Stimulated activated CD8-positive, alpha-beta memory T cell treated with anti-CD3 and anti-CD28 coated beads, Interleukin-15, amount 100 ng/mL, for 48 hours (primary cell): ENCODE measurements at regions not wholly inside any gene's neighbourhood (a gene's known extent, or its start where the extent isn't known, plus 50 kb on each side); places are given as distances from the start of the nearest gene placed in this dataset.
"Not testable (repeated sequence)": the region's sequence is repeated elsewhere in the genome, so short reads cannot be mapped to it uniquely, and the experiment has no call there.

ENCODE experiments used
- DNase-seq, 2 donors: peaks; one replicate each; pipeline ENCODE4 v3.0.0-alpha.2; 2020; ENCODE audit warnings: low read depth in 2 of 2

- DNase-seq = no peak
These were observed 166.4 kb upstream of the ATP6AP2 start for GRCh38 chrX:40414335-40414734.

GRCh38 chrX:40411340-40412111 lies 169.2 kb upstream of the ATP6AP2 start:
- DNase-seq = no peak

- DNase-seq = no peak
These were observed 169.9 kb upstream of the ATP6AP2 start for GRCh38 chrX:40410859-40411258.

- no peak for DNase-seq
These were observed 174.4 kb upstream of the ATP6AP2 start for GRCh38 chrX:40406330-40406859.

- DNase-seq = no peak
These were observed 175.4 kb upstream of the ATP6AP2 start for GRCh38 chrX:40405399-40405798.

- no peak for DNase-seq
These were observed 177.0 kb upstream of the ATP6AP2 start for GRCh38 chrX:40403757-40404156.

GRCh38 chrX:40402831-40403533 lies 177.8 kb upstream of the ATP6AP2 start:
- DNase-seq = no peak

- no peak for DNase-seq
These were observed 185.7 kb upstream of the ATP6AP2 start for GRCh38 chrX:40395102-40395501.

GRCh38 chrX:40394302-40394701 lies 186.5 kb upstream of the ATP6AP2 start:
- no peak for DNase-seq

GRCh38 chrX:40392599-40392998 lies 188.2 kb upstream of the ATP6AP2 start:
- no peak for DNase-seq

- DNase-seq = no peak
These were observed 189.1 kb upstream of the ATP6AP2 start for GRCh38 chrX:40391662-40392061.

GRCh38 chrX:40389555-40389954 lies 191.2 kb upstream of the ATP6AP2 start:
- no peak for DNase-seq

- DNase-seq = no peak
These were observed 192.3 kb upstream of the ATP6AP2 start for GRCh38 chrX:40388441-40388840.

GRCh38 chrX:40387869-40388268 lies 192.9 kb upstream of the ATP6AP2 start:
- not testable (repeated sequence) for DNase-seq

- not testable (repeated sequence) for DNase-seq
These were observed 193.5 kb upstream of the ATP6AP2 start for GRCh38 chrX:40387311-40387710.

- no peak for DNase-seq
These were observed 195.1 kb upstream of the ATP6AP2 start for GRCh38 chrX:40385682-40386081.

- DNase-seq = no peak
These were observed 195.5 kb upstream of the ATP6AP2 start for GRCh38 chrX:40385256-40385655.

- no peak for DNase-seq
These were observed 196.8 kb upstream of the ATP6AP2 start for GRCh38 chrX:40383969-40384368.

- no peak for DNase-seq
These were observed 197.4 kb upstream of the ATP6AP2 start for GRCh38 chrX:40383360-40383759.

- no peak for DNase-seq
These were observed 199.9 kb upstream of the ATP6AP2 start for GRCh38 chrX:40380655-40381488.

- no peak for DNase-seq
These were observed 203.1 kb upstream of the ATP6AP2 start for GRCh38 chrX:40377684-40378083.

- DNase-seq = no peak
These were observed 206.3 kb upstream of the ATP6AP2 start for GRCh38 chrX:40374486-40374885.
